Adrenal gland (tissue), 9 donors: ENCODE measurements at regions not wholly inside any gene's neighbourhood (a gene's known extent, or its start where the extent isn't known, plus 50 kb on each side); places are given as distances from the start of the nearest gene placed in this dataset.

Source experiments
- DNase-seq, 7 donors: peaks; one replicate each; pipeline ENCODE4 v3.0.0-alpha.2; 2019 to 2020
- H3K27ac ChIP-seq, 5 donors: fragments of 200-600 bp; sonication (generic) in 4 of 5; 1 replicate in 3 of 5; 2 replicates in 2 of 5; pipeline versions ENCODE4 v1.5.1 to v1.8.0; 2016 to 2020; ENCODE audit warnings: mild to moderate bottlenecking in 1 of 5
- H3K27me3 ChIP-seq: fragments of 200-600 bp; 2 replicates; pipeline ENCODE4 v1.8.0; 2021
- H3K36me3 ChIP-seq, 2 donors: fragments of 200-600 bp; replicated peaks in 1 of 2; 1 replicate in 1 of 2; 2 replicates in 1 of 2; pipeline versions ENCODE4 v1.5.1 to v1.8.0; 2018 to 2022
- H3K4me1 ChIP-seq, 2 donors: fragments of 200-600 bp; replicated peaks in 1 of 2; 1 replicate in 1 of 2; 2 replicates in 1 of 2; pipeline versions ENCODE4 v1.5.1 to v1.8.0; 2018 to 2021
- H3K4me3 ChIP-seq, 4 donors: fragments of 200-600 bp; sonication (generic) in 3 of 4; one replicate each; pipeline ENCODE4 v1.5.1; 2016 to 2018
- H3K9me3 ChIP-seq, 3 donors: fragments of 200-600 bp; sonication (generic) in 1 of 3; replicated peaks in 1 of 3; 1 replicate in 2 of 3; 2 replicates in 1 of 3; pipeline versions ENCODE4 v1.5.1 to v1.8.0; 2016 to 2021
- CTCF ChIP-seq, 6 experiments: fragments of 450-650 bp in 4 of 6; fragments of 200-600 bp in 2 of 6; sonication (generic) in 1 of 6; IDR thresholded peaks; 1 replicate in 5 of 6; 2 replicates in 1 of 6; pipeline versions ENCODE4 v1.5.1 to v1.8.0; 2016 to 2021; ENCODE audit warnings: antibody characterized with exemption in 6 of 6, mild to moderate bottlenecking in 2 of 6, moderate library complexity in 1 of 6
- POLR2A ChIP-seq, 2 donors: fragments of 450-650 bp; IDR thresholded peaks; one replicate each; pipeline ENCODE4 v1.6.1; 2017; ENCODE audit warnings: antibody characterized with exemption in 2 of 2, mild to moderate bottlenecking in 2 of 2, moderate library complexity in 1 of 2
- WGBS, 4 donors: extraction: QIAGEN DNeasy Blood & Tissue Kit in 2 of 4; methylation state at CpG; one replicate each; pipeline versions ENCODE4 v1.1.5 to v1.1.7; 2013 to 2017; 5-methylcytosine and 5-hydroxymethylcytosine counted together
- intact Hi-C, 2 donors: fragments of 100-400 bp; cut with DNase I; formaldehyde crosslinking; loops; one replicate each; pipeline versions ENCODE4 v1.14.1 to v1.15.0; 2022 to 2023
- donor health status: healthy with polysubstance abuse.
- donor health status: Bipolar disorder and iron deficiency.
- donor health status: DM: yes; HTN: yes; CAD: no.
- donor health status: DM: no; HTN: no; CAD: no.
- donor health status: DM: no; HTN: no; CAD: no.

- Histone ChIP-seq H3K27me3 (no peaks in the 10 kb centered on the region), H3K27ac (peak overlapping the region in 1 of 5 donors; percentile 23), H3K4me3 (no peak overlapping the region), H3K9me3 (no peaks in the 10 kb centered on the region), H3K4me1 (peaks cover 0 to 40% of the 10 kb centered on the region in 2 donors), H3K36me3 (no peaks in the 10 kb centered on the region)
- no peak for DNase-seq
- 77 to 81% (median 78%) methylated on average over 4 of the region's 4 CpGs for WGBS, 4 donors
- TF ChIP-seq POLR2A (IDR thresholded peaks at IDR 0.05), result no peak
- no peak for TF ChIP-seq CTCF (IDR thresholded peaks at IDR 0.05)
- intact Hi-C loops, result no loop called here
These were observed 68.1 kb upstream of the SFMBT2 start for GRCh38 chr10:7478727-7479457.

DNA sequence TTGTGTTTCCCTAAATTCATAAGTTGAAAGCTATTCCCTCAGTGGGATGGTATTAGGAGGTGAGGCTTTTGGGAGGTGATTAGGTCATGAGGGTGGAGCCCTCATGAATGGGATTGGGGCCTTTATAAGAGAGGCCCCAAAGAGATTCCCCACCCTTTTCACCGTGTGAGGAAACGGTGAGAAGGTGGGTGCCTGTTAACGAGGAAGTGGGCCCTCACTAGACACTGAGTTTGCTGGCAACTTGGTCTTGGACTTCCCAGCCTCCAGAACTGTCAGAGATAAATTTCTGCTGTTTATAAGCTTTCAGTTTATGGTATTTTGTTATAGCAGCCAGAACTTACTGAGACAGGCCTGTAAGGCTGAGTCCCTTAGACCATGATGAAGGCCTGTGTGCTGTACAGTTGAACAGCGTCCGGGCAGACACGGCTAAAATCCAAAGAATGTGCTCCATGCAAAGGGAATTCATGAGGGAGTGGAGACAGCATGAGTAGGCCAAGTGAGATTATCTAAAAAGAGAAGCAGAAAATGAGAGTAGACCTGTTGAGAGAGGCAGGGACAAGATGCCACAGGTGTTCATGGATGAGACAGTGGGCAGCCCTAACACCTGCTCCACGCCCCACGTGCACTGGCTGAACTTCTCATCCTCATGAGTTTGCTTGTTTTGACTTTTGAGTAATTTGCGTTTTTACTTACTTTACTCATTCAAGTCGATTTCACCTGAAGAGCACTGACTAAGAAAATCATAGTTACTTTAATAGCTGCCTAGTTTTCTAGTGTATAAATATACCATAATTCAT, 66.9 kb upstream of the SFMBT2 start:
- WGBS, 4 donors, result 88 to 96% (median 94%) methylated on average over 10 of the region's 10 CpGs

DNA sequence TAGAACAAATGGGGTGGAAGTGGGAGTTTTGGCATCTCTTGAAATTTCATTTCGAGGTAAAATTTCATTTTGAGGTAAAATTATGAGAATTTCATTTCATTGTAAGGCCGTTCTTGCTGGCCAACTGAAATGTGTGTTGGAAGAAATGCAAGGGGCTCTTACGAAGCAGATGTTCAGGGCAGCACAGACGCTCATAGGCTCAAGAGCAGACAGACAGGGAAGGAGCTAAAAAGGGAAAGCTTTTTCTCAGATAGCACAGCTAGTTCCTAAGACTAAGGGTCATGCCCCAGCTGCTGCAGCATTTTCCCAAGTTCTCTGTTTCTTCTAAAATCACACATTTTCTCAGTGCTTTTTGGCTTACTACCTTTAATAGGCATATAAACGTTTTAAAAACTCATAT, 65.1 kb upstream of the SFMBT2 start:
- peak in 1 of 7 donors; percentile 20 for DNase-seq
- intact Hi-C loops, result no loop called here
- H3K27ac ChIP-seq, result peak overlapping the region in 3 of 5 donors; percentile 3 to 67 (median 39)
- H3K27me3 ChIP-seq, result no peaks in the 10 kb centered on the region
- H3K4me3 ChIP-seq, result peak overlapping the region in 1 of 4 donors; percentile 3
- H3K4me1 ChIP-seq, result peaks cover 0 to 29% of the 10 kb centered on the region in 2 donors
- no peaks in the 10 kb centered on the region for H3K9me3 ChIP-seq
- WGBS, 4 donors, result 46 to 55% (median 51%) methylated on average over 5 of the region's 5 CpGs
- no peak for TF ChIP-seq CTCF (IDR thresholded peaks at IDR 0.05)
- TF ChIP-seq POLR2A (IDR thresholded peaks at IDR 0.05), result no peak
- H3K36me3 ChIP-seq, result no peaks in the 10 kb centered on the region

More for the DNA sequence above, 66.9 kb upstream of the SFMBT2 start:
- H3K4me3 ChIP-seq, result no peak overlapping the region
- no peak for DNase-seq
- H3K4me1 ChIP-seq, result peaks cover 0 to 40% of the 10 kb centered on the region in 2 donors
- H3K9me3 ChIP-seq, result no peaks in the 10 kb centered on the region
- no peak overlapping the region for H3K27ac ChIP-seq
- H3K27me3 ChIP-seq, result no peaks in the 10 kb centered on the region
- H3K36me3 ChIP-seq, result no peaks in the 10 kb centered on the region
- TF ChIP-seq CTCF (IDR thresholded peaks at IDR 0.05), result no peak
- no peak for TF ChIP-seq POLR2A (IDR thresholded peaks at IDR 0.05)
- intact Hi-C loops, result no loop called here
